T-cell (primary cell): ENCODE measurements at regions not wholly inside any gene's neighbourhood (a gene's known extent, or its start where the extent isn't known, plus 50 kb on each side); places are given as distances from the start of the nearest gene placed in this dataset.

Source experiments
- ATAC-seq, 4 experiments: fragments of 200-7000 bp in 3 of 4; fragments of 150-1000 bp in 1 of 4; cut with Tn5 transposase; replicated peaks in 1 of 4; 1 replicate in 3 of 4; 2 replicates in 1 of 4; pipeline ENCODE4 v1.10.0; 2021; ENCODE audit warnings: moderate library complexity in 3 of 4, mild to moderate bottlenecking in 2 of 4, moderate number of reproducible peaks in 1 of 4
- CTCF ChIA-PET, 2 donors: fragments of 300-600 bp; sonication (Branson Sonifier 250); formaldehyde crosslinking; loops; one replicate each; lab custom pipeline; 2022; ENCODE audit warnings: antibody characterized with exemption in 2 of 2; lab: Charles Lee
- POLR2A ChIA-PET, 2 donors: fragments of 300-600 bp; sonication (Branson Sonifier 250); formaldehyde crosslinking; loops; one replicate each; lab custom pipeline; 2022; ENCODE audit warnings: antibody characterized with exemption in 2 of 2; lab: Charles Lee
- DNase-seq, 35 experiments: peaks; one replicate each; pipeline versions ENCODE4 v3.0.0 to v3.0.0-alpha.2; 2013 to 2023
- H3K27ac ChIP-seq: one replicate; pipeline ENCODE4 v1.5.1; 2013; ENCODE audit warnings: low read length
- H3K27me3 ChIP-seq, 2 experiments: replicated peaks in 1 of 2; 1 replicate in 1 of 2; 2 replicates in 1 of 2; pipeline versions ENCODE4 v1.6.1 to v1.7.0; 2013; ENCODE audit warnings: low read length in 1 of 2, mixed read lengths in 1 of 2; ENCODE audit not compliant: control insufficient read depth in 2 of 2, insufficient read depth in 2 of 2; ENCODE audit errors: extremely low read depth in 1 of 2
- H3K36me3 ChIP-seq, 2 donors: 1 replicate in 1 of 2; 2 replicates in 1 of 2; pipeline versions ENCODE4 v1.6.1 to v1.7.0; 2013; ENCODE audit warnings: low read length in 1 of 2; ENCODE audit not compliant: control insufficient read depth in 2 of 2, insufficient read depth in 1 of 2; ENCODE audit errors: extremely low read depth in 1 of 2
- H3K4me1 ChIP-seq, 2 experiments: 1 replicate in 1 of 2; 2 replicates in 1 of 2; pipeline versions ENCODE4 v1.6.1 to v1.7.0; 2013; ENCODE audit warnings: low read length in 2 of 2, mixed read lengths in 1 of 2; ENCODE audit not compliant: insufficient read depth in 2 of 2, control insufficient read depth in 1 of 2; ENCODE audit errors: extremely low read depth in 1 of 2
- H3K4me3 ChIP-seq, 2 donors: 1 replicate in 1 of 2; 2 replicates in 1 of 2; pipeline versions ENCODE4 v1.5.1 to v1.7.0; 2013; ENCODE audit warnings: mild to moderate bottlenecking in 2 of 2, low read length in 1 of 2, moderate library complexity in 1 of 2; ENCODE audit not compliant: control insufficient read depth in 1 of 2; ENCODE audit errors: extremely low read depth in 1 of 2
- H3K9me3 ChIP-seq: 2 replicates; pipeline ENCODE4 v1.7.0; 2013
- H3K27ac Mint-ChIP-seq, 2 donors: one replicate each; pipeline ENCODE4 v1.8.0; 2020 to 2021; ENCODE audit warnings: mild to moderate bottlenecking in 2 of 2, mixed read lengths in 2 of 2
- H3K27me3 Mint-ChIP-seq, 2 donors: one replicate each; pipeline ENCODE4 v1.8.0; 2021 to 2022; ENCODE audit warnings: mixed read lengths in 2 of 2
- H3K36me3 Mint-ChIP-seq: one replicate; pipeline ENCODE4 v1.8.0; 2021; ENCODE audit warnings: mixed read lengths
- H3K4me1 Mint-ChIP-seq, 3 donors: one replicate each; pipeline ENCODE4 v1.8.0; 2020 to 2022; ENCODE audit warnings: mixed read lengths in 3 of 3, mild to moderate bottlenecking in 1 of 3
- H3K4me3 Mint-ChIP-seq, 3 donors: one replicate each; pipeline ENCODE4 v1.8.0; 2020 to 2022; ENCODE audit warnings: mild to moderate bottlenecking in 3 of 3, mixed read lengths in 3 of 3, moderate library complexity in 3 of 3
- H3K9me3 Mint-ChIP-seq, 3 donors: one replicate each; pipeline ENCODE4 v1.8.0; 2020 to 2022; ENCODE audit warnings: mixed read lengths in 3 of 3
- WGBS: methylation state at CpG from one replicate; pipeline ENCODE4 v1.1.5; 2013; ENCODE audit warnings: missing lambda C conversion rate; ENCODE audit not compliant: insufficient coverage; 5-methylcytosine and 5-hydroxymethylcytosine counted together

DNA sequence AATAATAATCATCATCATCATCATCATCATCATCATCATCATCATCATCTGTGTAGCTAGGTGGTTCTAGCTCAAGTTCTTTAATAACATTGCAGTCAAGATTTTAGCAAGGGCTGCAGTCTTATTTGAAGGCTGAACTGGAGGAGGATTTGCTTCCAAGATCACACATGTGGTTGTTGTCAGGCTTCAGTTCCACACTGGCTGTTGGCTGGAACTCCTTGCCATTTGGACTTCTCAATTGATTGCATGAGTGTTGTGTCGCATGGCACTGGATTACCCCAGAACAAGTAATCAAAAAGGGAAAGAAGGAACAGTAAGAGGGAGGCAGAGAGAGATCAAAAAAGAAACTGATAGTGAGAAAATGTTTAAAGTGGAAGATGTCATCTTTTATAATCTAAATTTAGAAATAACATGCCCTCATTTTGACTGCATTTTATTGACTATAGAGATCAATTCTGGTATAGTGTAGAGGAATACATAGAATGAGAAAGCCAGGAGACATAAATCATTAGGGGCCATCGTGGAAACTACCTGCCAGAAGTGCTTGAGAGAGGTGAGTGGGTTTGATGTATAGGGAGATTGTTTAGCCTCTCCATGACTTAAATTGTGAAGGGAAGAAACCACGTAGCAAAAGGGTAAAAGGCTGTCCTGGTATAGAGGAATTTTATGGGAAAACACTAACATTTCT is 346.6 kb upstream of the RBMS3 start:
- Histone ChIP-seq H3K27me3 (no peaks in the 10 kb centered on the region), H3K36me3 (no peaks in the 10 kb centered on the region), H3K4me3 (no peak overlapping the region), H3K9me3 (no peaks in the 10 kb centered on the region), H3K4me1 (no peaks in the 10 kb centered on the region), H3K27ac (no peak overlapping the region)
- no peaks in the 10 kb centered on the region for H3K27me3 Mint-ChIP-seq
- POLR2A ChIA-PET, result no interaction called here
- no peaks in the 10 kb centered on the region for H3K36me3 Mint-ChIP-seq
- H3K27ac Mint-ChIP-seq, result no peak overlapping the region
- H3K9me3 Mint-ChIP-seq, result no peaks in the 10 kb centered on the region
- no peak overlapping the region for H3K4me3 Mint-ChIP-seq
- DNase-seq (no peak), ATAC-seq (no peak)
- WGBS, result 40% methylated on average over 1 of the region's 3 CpGs
- H3K4me1 Mint-ChIP-seq, result peaks cover 0 to 7% (median 2%) of the 10 kb centered on the region in 3 donors
- CTCF ChIA-PET, result no interaction called here

GRCh38 chr3:28935146-28935545 is 345.7 kb upstream of the RBMS3 start:
- H3K27me3 Mint-ChIP-seq, result no peaks in the 10 kb centered on the region
- no peaks in the 10 kb centered on the region for H3K36me3 ChIP-seq
- H3K36me3 Mint-ChIP-seq, result no peaks in the 10 kb centered on the region
- no peaks in the 10 kb centered on the region for H3K27me3 ChIP-seq
- DNase-seq (no peak), ATAC-seq (no peak)
- CTCF ChIA-PET, result no interaction called here
- no peak overlapping the region for H3K4me3 ChIP-seq
- no peak overlapping the region for H3K27ac ChIP-seq
- H3K4me1 Mint-ChIP-seq, result peaks cover 0 to 7% (median 2%) of the 10 kb centered on the region in 3 donors
- no peaks in the 10 kb centered on the region for H3K9me3 Mint-ChIP-seq
- no peak overlapping the region for H3K27ac Mint-ChIP-seq
- WGBS, result 54% methylated on average over 2 of the region's 2 CpGs
- no peaks in the 10 kb centered on the region for H3K9me3 ChIP-seq
- H3K4me3 Mint-ChIP-seq, result no peak overlapping the region
- no peaks in the 10 kb centered on the region for H3K4me1 ChIP-seq
- POLR2A ChIA-PET, result interaction anchor here in 1 of 2 donors (0.8 kb wide), 1 partner anchor 82 kb away, joined by 3 read pairs; no protein-coding TSS in a partner anchor

GRCh38 chr3:28936154-28936553 is 344.7 kb upstream of the RBMS3 start:
- Histone ChIP-seq H3K4me1 (peaks cover 0 to 3% of the 10 kb centered on the region in 2 experiments), H3K4me3 (no peak overlapping the region), H3K36me3 (no peaks in the 10 kb centered on the region), H3K9me3 (no peaks in the 10 kb centered on the region), H3K27me3 (no peaks in the 10 kb centered on the region), H3K27ac (no peak overlapping the region)
- no peak overlapping the region for H3K4me3 Mint-ChIP-seq
- no peaks in the 10 kb centered on the region for H3K36me3 Mint-ChIP-seq
- POLR2A ChIA-PET, result interaction anchor here in 1 of 2 donors (0.8 kb wide), 1 partner anchor 81 kb away, joined by 3 read pairs; no protein-coding TSS in a partner anchor
- no peak for ATAC-seq
- DNase-seq, result no peak
- H3K27me3 Mint-ChIP-seq, result no peaks in the 10 kb centered on the region
- H3K4me1 Mint-ChIP-seq, result peaks cover 0 to 7% (median 4%) of the 10 kb centered on the region in 3 donors
- H3K9me3 Mint-ChIP-seq, result no peaks in the 10 kb centered on the region
- no peak overlapping the region for H3K27ac Mint-ChIP-seq
- CTCF ChIA-PET, result no interaction called here
- no CpG with 5 or more reads among the region's 2 CpGs for WGBS

DNA sequence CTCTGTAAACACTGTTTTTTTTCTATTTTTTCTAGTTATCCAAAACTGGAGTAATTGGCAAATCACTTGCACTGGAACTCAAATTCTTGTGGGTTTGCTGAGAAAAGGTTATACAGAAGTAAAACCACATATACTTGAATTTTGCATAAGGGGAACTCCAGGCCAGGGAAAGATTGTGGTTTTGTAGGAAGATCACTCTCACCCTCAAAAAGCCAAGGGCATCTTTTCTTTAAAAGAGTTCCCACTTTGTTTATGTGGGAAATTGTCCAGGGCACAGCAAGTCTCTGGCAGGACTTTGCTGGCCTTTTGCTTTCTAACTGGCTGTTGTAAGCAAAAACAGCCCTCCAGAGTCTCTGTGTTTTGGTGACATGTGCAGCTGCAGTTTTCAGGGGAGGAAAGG is 340.3 kb upstream of the RBMS3 start:
- no peaks in the 10 kb centered on the region for H3K36me3 ChIP-seq
- no peaks in the 10 kb centered on the region for H3K27me3 ChIP-seq
- H3K4me3 Mint-ChIP-seq, result no peak overlapping the region
- H3K27me3 Mint-ChIP-seq, result no peaks in the 10 kb centered on the region
- H3K27ac Mint-ChIP-seq, result no peak overlapping the region
- H3K4me1 ChIP-seq, result peaks cover 0 to 3% of the 10 kb centered on the region in 2 experiments
- no peaks in the 10 kb centered on the region for H3K36me3 Mint-ChIP-seq
- no peaks in the 10 kb centered on the region for H3K9me3 Mint-ChIP-seq
- no peak overlapping the region for H3K27ac ChIP-seq
- H3K4me1 Mint-ChIP-seq, result peaks cover 0 to 2% (median 0%) of the 10 kb centered on the region in 3 donors
- H3K4me3 ChIP-seq, result no peak overlapping the region
- no peaks in the 10 kb centered on the region for H3K9me3 ChIP-seq
- ChIA-PET CTCF (no interaction called here), POLR2A (no interaction called here)
- ATAC-seq (no peak), DNase-seq (no peak)

GRCh38 chr3:28940994-28941393 is 339.9 kb upstream of the RBMS3 start:
- H3K9me3 ChIP-seq, result no peaks in the 10 kb centered on the region
- ChIA-PET POLR2A (no interaction called here), CTCF (no interaction called here)
- no peak for DNase-seq
- WGBS, result 83% methylated on average over 1 of the region's 1 CpG
- Mint-ChIP-seq H3K27ac (no peak overlapping the region), H3K4me1 (peaks cover 0 to 2% (median 0%) of the 10 kb centered on the region in 3 donors), H3K27me3 (no peaks in the 10 kb centered on the region), H3K9me3 (no peaks in the 10 kb centered on the region), H3K4me3 (no peak overlapping the region), H3K36me3 (no peaks in the 10 kb centered on the region)
- no peaks in the 10 kb centered on the region for H3K27me3 ChIP-seq
- H3K36me3 ChIP-seq, result no peaks in the 10 kb centered on the region
- peaks cover 0 to 3% of the 10 kb centered on the region in 2 experiments for H3K4me1 ChIP-seq
- ATAC-seq, result no peak
- no peak overlapping the region for H3K27ac ChIP-seq
- H3K4me3 ChIP-seq, result no peak overlapping the region

DNA sequence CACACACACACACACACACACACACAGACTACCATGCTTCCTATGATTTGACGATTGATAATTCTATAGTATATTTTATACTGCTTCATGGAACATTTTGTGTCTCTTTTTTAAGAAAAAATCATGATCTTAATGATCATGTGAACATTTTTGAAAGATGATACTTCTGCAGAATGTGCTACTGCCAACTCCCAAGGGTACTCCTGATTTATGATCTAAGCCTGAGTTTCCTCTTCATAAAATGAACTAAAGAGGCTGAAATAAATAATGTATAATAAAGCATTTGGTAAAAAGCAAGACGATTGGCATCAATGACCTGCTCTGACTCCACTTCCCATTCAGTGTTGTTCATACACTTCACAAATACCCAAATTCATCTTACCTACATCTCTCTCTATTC is 333.8 kb upstream of the RBMS3 start:
- no peaks in the 10 kb centered on the region for H3K4me1 Mint-ChIP-seq
- H3K36me3 Mint-ChIP-seq, result no peaks in the 10 kb centered on the region
- H3K4me3 ChIP-seq, result no peak overlapping the region
- H3K27ac Mint-ChIP-seq, result no peak overlapping the region
- WGBS, result no CpG with 5 or more reads among the region's 2 CpGs
- ChIA-PET POLR2A (no interaction called here), CTCF (no interaction called here)
- H3K4me3 Mint-ChIP-seq, result no peak overlapping the region
- no peaks in the 10 kb centered on the region for H3K9me3 Mint-ChIP-seq
- H3K4me1 ChIP-seq, result no peaks in the 10 kb centered on the region
- no peaks in the 10 kb centered on the region for H3K27me3 Mint-ChIP-seq
- no peak overlapping the region for H3K27ac ChIP-seq
- DNase-seq (no peak), ATAC-seq (no peak)
- H3K36me3 ChIP-seq, result no peaks in the 10 kb centered on the region
- H3K9me3 ChIP-seq, result no peaks in the 10 kb centered on the region
- no peaks in the 10 kb centered on the region for H3K27me3 ChIP-seq
